CD4-positive, alpha-beta T cell (primary cell): ENCODE measurements at regions not wholly inside any gene's neighbourhood (a gene's known extent, or its start where the extent isn't known, plus 50 kb on each side); places are given as distances from the start of the nearest gene placed in this dataset.

Source experiments
- ATAC-seq: fragments of 200-7000 bp; cut with Tn5 transposase; one replicate; pipeline ENCODE4 v1.10.0; 2022; ENCODE audit warnings: mild to moderate bottlenecking; ENCODE audit not compliant: poor library complexity
- CTCF ChIA-PET: fragments of 350-600 bp; sonication (Branson Sonifier 250); formaldehyde crosslinking; loops from one replicate; lab custom pipeline; 2021; ENCODE audit warnings: antibody characterized with exemption, inconsistent platforms; lab: Charles Lee
- POLR2A ChIA-PET: fragments of 350-600 bp; sonication (Branson Sonifier 250); formaldehyde crosslinking; loops from one replicate; lab custom pipeline; 2021; ENCODE audit warnings: antibody characterized with exemption, inconsistent platforms; lab: Charles Lee
- DNase-seq, 14 experiments: peaks; one replicate each; pipeline ENCODE4 v3.0.0-alpha.2; 2013 to 2020; ENCODE audit warnings: mixed read lengths in 2 of 14
- H3K27ac ChIP-seq, 2 donors: one replicate each; pipeline versions ENCODE4 v1.5.1 to v1.7.0; 2013; ENCODE audit warnings: low read length in 2 of 2, low read depth in 1 of 2, mild to moderate bottlenecking in 1 of 2
- H3K27me3 ChIP-seq, 2 experiments: 1 replicate in 1 of 2; 2 replicates in 1 of 2; pipeline versions ENCODE4 v1.6.1 to v1.7.0; 2013; ENCODE audit warnings: low read length in 2 of 2, control low read depth in 1 of 2, mild to moderate bottlenecking in 1 of 2, moderate library complexity in 1 of 2; ENCODE audit not compliant: insufficient read depth in 2 of 2, control insufficient read depth in 1 of 2
- H3K36me3 ChIP-seq: one replicate; pipeline ENCODE4 v1.6.1; 2013; ENCODE audit warnings: low read length, control low read depth; ENCODE audit not compliant: insufficient read depth
- H3K4me1 ChIP-seq: one replicate; pipeline ENCODE4 v1.6.1; 2013; ENCODE audit warnings: low read length, control low read depth; ENCODE audit not compliant: insufficient read depth
- H3K4me3 ChIP-seq: one replicate; pipeline ENCODE4 v1.5.1; 2013; ENCODE audit warnings: mild to moderate bottlenecking, low read length, moderate library complexity
- H3K9me3 ChIP-seq, 2 experiments: 1 replicate in 1 of 2; 2 replicates in 1 of 2; pipeline versions ENCODE4 v1.6.1 to v1.7.0; 2013; ENCODE audit warnings: low read length in 2 of 2, mild to moderate bottlenecking in 2 of 2, control low read depth in 1 of 2, moderate library complexity in 1 of 2; ENCODE audit not compliant: control insufficient read depth in 1 of 2, insufficient read depth in 1 of 2
- H3K27ac Mint-ChIP-seq: one replicate; pipeline ENCODE4 v1.8.0; 2020; ENCODE audit warnings: mixed read lengths
- H3K27me3 Mint-ChIP-seq: one replicate; pipeline ENCODE4 v1.8.0; 2021; ENCODE audit warnings: mixed read lengths
- H3K36me3 Mint-ChIP-seq: one replicate; pipeline ENCODE4 v1.8.0; 2021; ENCODE audit warnings: low read depth, mixed read lengths
- H3K4me1 Mint-ChIP-seq: one replicate; pipeline ENCODE4 v1.8.0; 2021; ENCODE audit warnings: low read depth, mixed read lengths
- H3K4me3 Mint-ChIP-seq: one replicate; pipeline ENCODE4 v1.8.0; 2020; ENCODE audit warnings: mild to moderate bottlenecking, mixed read lengths
- H3K9me3 Mint-ChIP-seq: one replicate; pipeline ENCODE4 v1.8.0; 2020; ENCODE audit warnings: mixed read lengths
- CTCF ChIP-seq: fragments of 200-600 bp; IDR thresholded peaks from one replicate; pipeline ENCODE4 v1.8.0; 2022; ENCODE audit warnings: antibody characterized with exemption, mild to moderate bottlenecking
- intact Hi-C, 2 experiments: fragments of 100-400 bp; cut with DNase I in 1 of 2; cut with micrococcal nuclease in 1 of 2; formaldehyde crosslinking; loops; one replicate each; pipeline versions ENCODE4 v1.15.1 to v1.9.0; 2023 to 2025; cut with DNase I, micrococcal nuclease

GRCh38 chr12:63090716-63091115 lies 60.3 kb downstream of the AVPR1A start:
- H3K9me3 Mint-ChIP-seq: no peaks in the 10 kb centered on the region
- POLR2A ChIA-PET: no interaction called here
- peaks cover 15% of the 10 kb centered on the region for H3K27me3 Mint-ChIP-seq
- no peak overlapping the region for H3K27ac Mint-ChIP-seq
- H3K27me3 ChIP-seq: no peaks in the 10 kb centered on the region
- TF ChIP-seq CTCF: no peak
- H3K36me3 ChIP-seq: no peaks in the 10 kb centered on the region
- CTCF ChIA-PET: no interaction called here
- no peak overlapping the region for H3K4me3 ChIP-seq
- H3K4me1 Mint-ChIP-seq: no peaks in the 10 kb centered on the region
- no peaks in the 10 kb centered on the region for H3K36me3 Mint-ChIP-seq
- no peaks in the 10 kb centered on the region for H3K4me1 ChIP-seq
- H3K4me3 Mint-ChIP-seq: no peak overlapping the region
- ATAC-seq: no peak
- no peak for DNase-seq
- H3K9me3 ChIP-seq: no peaks in the 10 kb centered on the region
- H3K27ac ChIP-seq: no peak overlapping the region
- intact Hi-C loops: no loop called here

GRCh38 chr12:63086149-63086915 lies 64.7 kb downstream of the AVPR1A start:
- DNase-seq (no peak), ATAC-seq (no peak)
- no peak overlapping the region for H3K4me3 ChIP-seq
- H3K27ac Mint-ChIP-seq: no peak overlapping the region
- no peaks in the 10 kb centered on the region for H3K36me3 ChIP-seq
- H3K4me1 Mint-ChIP-seq: no peaks in the 10 kb centered on the region
- H3K27me3 Mint-ChIP-seq: peaks cover 15% of the 10 kb centered on the region
- H3K9me3 ChIP-seq: no peaks in the 10 kb centered on the region
- intact Hi-C loops: no loop called here
- H3K4me3 Mint-ChIP-seq: no peak overlapping the region
- no peak for TF ChIP-seq CTCF
- ChIA-PET POLR2A (no interaction called here), CTCF (no interaction called here)
- no peaks in the 10 kb centered on the region for H3K36me3 Mint-ChIP-seq
- no peak overlapping the region for H3K27ac ChIP-seq
- no peaks in the 10 kb centered on the region for H3K27me3 ChIP-seq
- no peaks in the 10 kb centered on the region for H3K9me3 Mint-ChIP-seq
- no peaks in the 10 kb centered on the region for H3K4me1 ChIP-seq

DNA sequence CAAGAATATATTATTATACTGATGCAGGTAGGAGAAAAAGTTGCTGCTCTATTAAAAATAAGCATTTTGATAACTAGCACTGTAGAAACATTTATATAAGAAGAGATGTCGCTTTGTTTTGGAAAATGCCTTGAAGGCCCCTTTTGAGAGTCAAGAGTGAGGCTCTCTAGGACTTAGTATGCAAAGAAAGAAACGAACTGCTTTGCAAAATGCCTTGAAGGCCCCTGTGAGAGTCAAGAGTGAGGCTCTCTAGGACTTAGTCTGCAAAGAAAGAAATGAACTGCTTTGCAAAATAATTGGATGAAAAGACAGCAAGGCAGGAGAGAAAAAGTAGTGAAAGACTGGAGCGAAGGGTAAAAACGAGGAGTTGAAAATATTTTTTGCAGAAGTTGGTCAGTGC lies 65.9 kb downstream of the AVPR1A start:
- Histone ChIP-seq H3K36me3 (no peaks in the 10 kb centered on the region), H3K4me3 (no peak overlapping the region), H3K27ac (no peak overlapping the region), H3K27me3 (no peaks in the 10 kb centered on the region), H3K4me1 (no peaks in the 10 kb centered on the region), H3K9me3 (no peaks in the 10 kb centered on the region)
- TF ChIP-seq CTCF: no peak
- Mint-ChIP-seq H3K27me3 (peaks cover 15% of the 10 kb centered on the region), H3K4me3 (no peak overlapping the region), H3K9me3 (no peaks in the 10 kb centered on the region), H3K36me3 (no peaks in the 10 kb centered on the region), H3K27ac (no peak overlapping the region), H3K4me1 (no peaks in the 10 kb centered on the region)
- intact Hi-C loops: no loop called here
- ATAC-seq: no peak
- no peak for DNase-seq
- ChIA-PET POLR2A (no interaction called here), CTCF (no interaction called here)
